HS-27A (cell line): ENCODE measurements at regions not wholly inside any gene's neighbourhood (a gene's known extent, or its start where the extent isn't known, plus 50 kb on each side); places are given as distances from the start of the nearest gene placed in this dataset.

Experiments used
- DNase-seq: peaks from one replicate; pipeline ENCODE4 v3.0.0-alpha.2; 2012; ENCODE audit warnings: low read depth, missing footprints

GRCh38 chr1:219317762-219318353, 144.2 kb downstream of the LYPLAL1 start:
- DNase-seq, result no peak

GRCh38 chr1:219316066-219316465, 142.4 kb downstream of the LYPLAL1 start:
- no peak for DNase-seq

- no peak for DNase-seq
These were observed 140.3 kb downstream of the LYPLAL1 start for GRCh38 chr1:219313961-219314360.

- no peak for DNase-seq
These were observed 139.3 kb downstream of the LYPLAL1 start for GRCh38 chr1:219312967-219313366.

- no peak for DNase-seq
These were observed 136.6 kb downstream of the LYPLAL1 start for GRCh38 chr1:219310181-219310728.

- DNase-seq, result no peak
These were observed 134.7 kb downstream of the LYPLAL1 start for GRCh38 chr1:219308367-219308766.

- peak; percentile 80 for DNase-seq
These were observed 130.8 kb downstream of the LYPLAL1 start for GRCh38 chr1:219304227-219305226.

GRCh38 chr1:219302697-219303096, 129.0 kb downstream of the LYPLAL1 start:
- no peak for DNase-seq

- DNase-seq, result no peak
These were observed 125.7 kb downstream of the LYPLAL1 start for GRCh38 chr1:219299420-219299819.

GRCh38 chr1:219298571-219299148, 125.0 kb downstream of the LYPLAL1 start:
- DNase-seq, result no peak

- DNase-seq, result no peak
These were observed 123.0 kb downstream of the LYPLAL1 start for GRCh38 chr1:219296430-219297355.

GRCh38 chr1:219294251-219294650, 120.6 kb downstream of the LYPLAL1 start:
- DNase-seq, result no peak

GRCh38 chr1:219293410-219293809, 119.7 kb downstream of the LYPLAL1 start:
- no peak for DNase-seq

- DNase-seq, result no peak
These were observed 119.3 kb downstream of the LYPLAL1 start for GRCh38 chr1:219292999-219293398.

GRCh38 chr1:219292341-219292740, 118.7 kb downstream of the LYPLAL1 start:
- no peak for DNase-seq

GRCh38 chr1:219289171-219289570, 115.5 kb downstream of the LYPLAL1 start:
- DNase-seq, result no peak

GRCh38 chr1:219283541-219283940, 109.9 kb downstream of the LYPLAL1 start:
- no peak for DNase-seq

- no peak for DNase-seq
These were observed 108.2 kb downstream of the LYPLAL1 start for GRCh38 chr1:219281831-219282230.

- DNase-seq, result no peak
These were observed 105.5 kb downstream of the LYPLAL1 start for GRCh38 chr1:219279017-219279770.

GRCh38 chr1:219278288-219278687, 104.6 kb downstream of the LYPLAL1 start:
- no peak for DNase-seq
